ENCODE measurements at regions not wholly inside any gene's neighbourhood (a gene's known extent, or its start where the extent isn't known, plus 50 kb on each side); places are given as distances from the start of the nearest gene placed in this dataset.
"Not testable (repeated sequence)": the region's sequence is repeated elsewhere in the genome, so short reads cannot be mapped to it uniquely, and the experiment has no call there.

- Histone ChIP-seq H3K4me1 (no peaks in the 10 kb centered on the region), H3K27me3 (no peaks in the 10 kb centered on the region), H3K9me3 (no peaks in the 10 kb centered on the region), H3K36me3 (no peaks in the 10 kb centered on the region), H3K27ac (no peak overlapping the region), H3K4me3 (no peak overlapping the region)
- TF ChIP-seq, protein P1, sequence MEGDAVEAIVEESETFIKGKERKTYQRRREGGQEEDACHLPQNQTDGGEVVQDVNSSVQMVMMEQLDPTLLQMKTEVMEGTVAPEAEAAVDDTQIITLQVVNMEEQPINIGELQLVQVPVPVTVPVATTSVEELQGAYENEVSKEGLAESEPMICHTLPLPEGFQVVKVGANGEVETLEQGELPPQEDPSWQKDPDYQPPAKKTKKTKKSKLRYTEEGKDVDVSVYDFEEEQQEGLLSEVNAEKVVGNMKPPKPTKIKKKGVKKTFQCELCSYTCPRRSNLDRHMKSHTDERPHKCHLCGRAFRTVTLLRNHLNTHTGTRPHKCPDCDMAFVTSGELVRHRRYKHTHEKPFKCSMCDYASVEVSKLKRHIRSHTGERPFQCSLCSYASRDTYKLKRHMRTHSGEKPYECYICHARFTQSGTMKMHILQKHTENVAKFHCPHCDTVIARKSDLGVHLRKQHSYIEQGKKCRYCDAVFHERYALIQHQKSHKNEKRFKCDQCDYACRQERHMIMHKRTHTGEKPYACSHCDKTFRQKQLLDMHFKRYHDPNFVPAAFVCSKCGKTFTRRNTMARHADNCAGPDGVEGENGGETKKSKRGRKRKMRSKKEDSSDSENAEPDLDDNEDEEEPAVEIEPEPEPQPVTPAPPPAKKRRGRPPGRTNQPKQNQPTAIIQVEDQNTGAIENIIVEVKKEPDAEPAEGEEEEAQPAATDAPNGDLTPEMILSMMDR (IDR thresholded peaks at IDR 0.05) = no peak
- no peak for TF ChIP-seq POLR2A (IDR thresholded peaks at IDR 0.05)
- intact Hi-C loops (cut with DNase I; ENCODE audit: low total_unique reads) = no loop called here
- DNase-seq = no peak
Measured at GRCh38 chr11:134958870-134959269, 546.8 kb upstream of the B3GAT1 start.

DNA sequence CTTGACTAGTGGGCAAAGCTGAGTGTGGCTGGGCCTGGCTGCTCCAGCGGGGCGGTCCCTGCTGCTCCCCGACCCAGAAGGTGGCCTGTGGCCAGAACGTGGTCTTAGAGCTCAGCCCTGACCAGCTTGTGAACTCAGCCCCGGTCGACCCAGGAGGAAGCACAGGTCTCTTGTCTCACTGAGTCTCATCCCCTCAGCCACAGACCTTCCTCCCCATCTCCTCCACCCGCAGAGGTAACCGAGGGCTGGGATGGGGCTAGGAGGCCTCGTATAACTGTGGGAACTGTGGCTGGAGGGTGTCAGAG is 546.2 kb upstream of the B3GAT1 start:
- Histone ChIP-seq H3K9me3 (no peaks in the 10 kb centered on the region), H3K4me1 (no peaks in the 10 kb centered on the region), H3K27me3 (no peaks in the 10 kb centered on the region), H3K27ac (no peak overlapping the region), H3K36me3 (no peaks in the 10 kb centered on the region), H3K4me3 (no peak overlapping the region)
- DNase-seq = no peak
- no peak for TF ChIP-seq POLR2A (IDR thresholded peaks at IDR 0.05)
- TF ChIP-seq, protein P1 (IDR thresholded peaks at IDR 0.05) = no peak
- intact Hi-C loops (cut with DNase I; ENCODE audit: low total_unique reads) = no loop called here

GRCh38 chr11:134957540-134958335 is 545.7 kb upstream of the B3GAT1 start:
- intact Hi-C loops (cut with DNase I; ENCODE audit: low total_unique reads) = no loop called here
- Histone ChIP-seq H3K9me3 (no peaks in the 10 kb centered on the region), H3K4me3 (no peak overlapping the region), H3K27me3 (no peaks in the 10 kb centered on the region), H3K36me3 (no peaks in the 10 kb centered on the region), H3K27ac (no peak overlapping the region), H3K4me1 (no peaks in the 10 kb centered on the region)
- no peak for DNase-seq
- TF ChIP-seq, protein P1 (IDR thresholded peaks at IDR 0.05) = no peak
- no peak for TF ChIP-seq POLR2A (IDR thresholded peaks at IDR 0.05)

DNA sequence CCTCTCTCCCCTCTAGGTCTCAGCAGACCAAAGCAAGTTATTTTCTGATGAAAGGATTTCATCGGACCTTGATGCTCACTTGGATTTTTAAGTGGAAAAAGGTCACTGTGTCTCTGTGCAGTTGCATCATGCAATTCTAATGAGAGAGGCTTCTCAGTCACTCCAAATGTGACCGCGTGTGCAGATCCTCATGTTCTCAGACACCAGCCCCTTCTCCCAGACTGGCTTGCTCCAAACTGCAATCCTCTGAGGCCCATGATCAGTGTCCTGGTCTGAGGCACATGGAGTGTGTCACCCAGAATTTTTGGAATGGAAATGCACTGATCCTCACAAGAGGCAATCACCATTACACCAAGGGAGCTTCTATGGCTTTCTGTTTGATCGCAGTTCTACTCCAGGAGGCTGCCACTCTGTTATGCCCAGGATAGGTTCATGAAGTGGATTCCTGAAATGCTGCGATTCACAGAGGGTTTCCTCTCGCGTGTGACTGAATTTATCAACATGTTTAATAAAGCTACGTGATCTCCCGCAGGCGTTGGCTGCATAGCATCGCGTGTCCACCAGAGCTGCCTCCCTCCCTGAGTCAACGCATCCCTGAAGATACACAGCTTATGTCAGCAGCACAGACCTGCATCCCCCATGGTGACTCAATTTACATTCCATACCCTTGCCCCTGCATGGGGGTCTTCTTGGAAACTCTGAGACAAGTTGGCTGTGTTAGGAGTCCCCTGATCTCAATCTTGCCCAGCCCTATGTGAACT is 544.6 kb upstream of the B3GAT1 start:
- intact Hi-C loops (cut with DNase I; ENCODE audit: low total_unique reads) = no loop called here
- H3K27me3 ChIP-seq = no peaks in the 10 kb centered on the region
- H3K4me3 ChIP-seq = no peak overlapping the region
- no peaks in the 10 kb centered on the region for H3K9me3 ChIP-seq
- H3K4me1 ChIP-seq = no peaks in the 10 kb centered on the region
- no peak for DNase-seq
- no peak overlapping the region for H3K27ac ChIP-seq
- no peak for TF ChIP-seq POLR2A (IDR thresholded peaks at IDR 0.05)
- TF ChIP-seq, protein P1 (IDR thresholded peaks at IDR 0.05) = no peak
- H3K36me3 ChIP-seq = no peaks in the 10 kb centered on the region

GRCh38 chr11:134955970-134956369 is 543.9 kb upstream of the B3GAT1 start:
- H3K27me3 ChIP-seq; H3K4me3 ChIP-seq; H3K36me3 ChIP-seq; DNase-seq; intact Hi-C loops (cut with DNase I; ENCODE audit: low total_unique reads); H3K9me3 ChIP-seq; H3K27ac ChIP-seq; H3K4me1 ChIP-seq: not testable (repeated sequence)

All from uterus (tissue), 3 donors.